Liver (tissue), 2 donors: ENCODE measurements at regions not wholly inside any gene's neighbourhood (a gene's known extent, or its start where the extent isn't known, plus 50 kb on each side); places are given as distances from the start of the nearest gene placed in this dataset.

ENCODE experiments used
- YY1 ChIP-seq: IDR thresholded peaks from 2 replicates; pipeline ENCODE4 v1.6.1; 2016; ENCODE audit warnings: antibody characterized with exemption, mild to moderate bottlenecking
- TF ChIP-seq, protein P1 (sequence below): fragments of 150-350 bp; IDR thresholded peaks from 2 replicates; pipeline ENCODE4 v1.5.1; 2017; ENCODE audit warnings: improper control_type of control experiment, low read depth, low read length; ENCODE audit not compliant: missing input control
- donor health status: healthy.

DNA sequence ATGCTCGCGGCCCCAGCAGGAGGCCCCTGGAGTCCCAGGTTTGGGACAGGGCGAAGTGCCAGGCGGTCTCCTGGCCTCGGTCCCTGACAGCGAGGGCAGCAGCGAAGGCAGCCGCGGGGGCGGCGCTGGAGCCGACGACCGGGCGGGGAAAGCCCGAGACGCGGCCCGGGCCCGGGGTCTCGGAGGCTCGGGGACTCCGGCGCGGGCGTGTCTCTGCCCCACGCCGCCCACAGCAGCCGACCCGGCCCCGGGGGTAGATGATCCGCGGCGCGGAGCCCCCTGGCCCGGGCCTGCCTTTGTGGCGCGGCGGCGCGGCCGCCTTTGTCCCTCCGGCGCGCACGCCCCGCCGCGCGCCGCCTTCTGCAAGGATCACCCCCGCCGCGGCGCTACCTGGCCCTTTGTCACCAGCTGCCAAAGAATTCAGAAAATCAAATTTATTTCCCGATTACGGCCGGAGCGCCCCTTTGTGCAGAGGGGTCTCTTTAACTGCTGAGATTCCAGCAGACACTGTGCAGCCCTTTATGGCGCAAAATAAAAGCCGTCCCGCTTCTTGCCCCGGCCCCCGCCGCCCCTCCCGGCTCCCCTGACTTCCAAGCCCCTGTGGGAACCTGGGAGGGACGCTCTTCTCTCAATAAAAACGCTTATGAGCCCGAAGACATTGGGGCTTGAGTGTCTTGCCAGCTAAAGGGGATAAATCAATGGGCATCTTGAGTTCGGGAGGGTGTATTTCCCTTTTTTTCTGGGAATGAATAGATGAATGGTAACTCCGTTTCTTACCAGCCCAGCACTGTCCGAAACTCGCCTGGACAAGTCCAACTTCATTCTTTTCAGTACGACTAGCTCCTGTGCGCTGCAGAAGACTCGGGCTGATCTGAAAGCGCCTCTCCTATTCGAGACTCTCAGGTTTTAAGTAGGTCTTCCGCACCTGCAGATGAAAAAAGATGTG lies 68.4 kb downstream of the HES1 start:
- TF ChIP-seq YY1: no peak
- TF ChIP-seq, protein P1, sequence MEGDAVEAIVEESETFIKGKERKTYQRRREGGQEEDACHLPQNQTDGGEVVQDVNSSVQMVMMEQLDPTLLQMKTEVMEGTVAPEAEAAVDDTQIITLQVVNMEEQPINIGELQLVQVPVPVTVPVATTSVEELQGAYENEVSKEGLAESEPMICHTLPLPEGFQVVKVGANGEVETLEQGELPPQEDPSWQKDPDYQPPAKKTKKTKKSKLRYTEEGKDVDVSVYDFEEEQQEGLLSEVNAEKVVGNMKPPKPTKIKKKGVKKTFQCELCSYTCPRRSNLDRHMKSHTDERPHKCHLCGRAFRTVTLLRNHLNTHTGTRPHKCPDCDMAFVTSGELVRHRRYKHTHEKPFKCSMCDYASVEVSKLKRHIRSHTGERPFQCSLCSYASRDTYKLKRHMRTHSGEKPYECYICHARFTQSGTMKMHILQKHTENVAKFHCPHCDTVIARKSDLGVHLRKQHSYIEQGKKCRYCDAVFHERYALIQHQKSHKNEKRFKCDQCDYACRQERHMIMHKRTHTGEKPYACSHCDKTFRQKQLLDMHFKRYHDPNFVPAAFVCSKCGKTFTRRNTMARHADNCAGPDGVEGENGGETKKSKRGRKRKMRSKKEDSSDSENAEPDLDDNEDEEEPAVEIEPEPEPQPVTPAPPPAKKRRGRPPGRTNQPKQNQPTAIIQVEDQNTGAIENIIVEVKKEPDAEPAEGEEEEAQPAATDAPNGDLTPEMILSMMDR: no peak
